ENCODE measurements at regions not wholly inside any gene's neighbourhood (a gene's known extent, or its start where the extent isn't known, plus 50 kb on each side); places are given as distances from the start of the nearest gene placed in this dataset.

DNA sequence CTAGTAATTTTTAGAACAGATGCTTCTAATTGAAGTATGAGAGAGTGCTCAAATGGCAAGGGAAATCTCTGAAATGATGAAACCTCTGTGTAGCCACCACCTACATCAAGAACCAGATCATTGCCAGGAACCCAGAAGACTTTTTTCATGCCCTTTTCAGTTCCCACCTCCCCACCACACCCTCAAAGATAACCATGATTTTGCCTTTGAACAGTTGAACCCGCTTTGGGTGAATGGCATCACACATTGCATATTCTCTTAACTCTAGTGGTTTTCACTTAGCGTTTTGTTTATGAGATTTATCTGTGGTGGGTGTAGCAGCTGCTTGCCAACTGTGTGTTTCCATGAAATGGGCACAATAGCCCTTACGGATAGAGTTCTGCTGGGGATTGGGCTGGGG is 142.9 kb upstream of the HDAC4 start:
- ATAC-seq (no peak), DNase-seq (ENCODE audit: missing footprints) (no peak)
- intact Hi-C loops (cut with DNase I) = no loop called here

GRCh38 chr2:239540174-239540573 is 139.4 kb upstream of the HDAC4 start:
- no peak for ATAC-seq
- intact Hi-C loops (cut with DNase I) = no loop called here
- DNase-seq (ENCODE audit: missing footprints) = peak; percentile 34

- DNase-seq (ENCODE audit: missing footprints) (peak; percentile 15), ATAC-seq (peak; percentile 40)
- intact Hi-C loops (cut with DNase I) = no loop called here
Measured at GRCh38 chr2:239539776-239540100, 138.9 kb upstream of the HDAC4 start.

DNA sequence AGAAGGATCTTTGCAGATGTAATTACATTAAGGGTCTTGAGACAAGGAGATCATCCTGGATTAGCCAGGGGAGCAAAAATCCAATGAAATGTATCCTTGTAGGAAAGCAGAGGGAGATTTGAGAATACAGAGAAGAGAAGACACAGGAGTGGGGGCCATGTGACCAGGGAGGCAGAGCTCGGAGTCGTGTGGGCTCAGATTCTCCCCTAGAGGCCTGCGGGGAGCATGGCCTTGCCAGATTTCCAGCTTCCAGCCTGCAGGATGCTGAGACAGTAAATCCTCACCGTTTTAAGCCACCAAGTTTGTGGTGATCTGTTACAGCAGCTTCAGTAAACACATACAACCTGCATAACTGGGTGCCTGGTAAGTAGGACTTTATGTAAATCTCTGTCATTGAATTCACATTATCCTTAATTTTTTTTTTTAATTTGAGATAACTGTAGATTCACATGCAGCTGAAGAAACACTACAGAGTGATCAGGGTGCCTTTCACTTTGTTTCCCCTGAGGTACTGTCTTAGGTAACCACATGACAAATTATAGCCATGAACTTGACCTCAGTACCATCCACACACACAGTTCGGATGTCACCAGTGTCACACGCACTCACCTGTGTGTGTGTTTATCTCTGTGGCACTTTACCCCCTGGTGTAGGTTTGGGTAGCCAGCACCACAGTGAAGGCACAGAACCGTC is 138.4 kb upstream of the HDAC4 start:
- no peak for ATAC-seq

GRCh38 chr2:239538357-239539052 is 137.7 kb upstream of the HDAC4 start:
- ATAC-seq = no peak
- DNase-seq (ENCODE audit: missing footprints) = peak; percentile 28
- intact Hi-C loops (cut with DNase I) = no loop called here

More for the DNA sequence above, 138.4 kb upstream of the HDAC4 start:
- intact Hi-C loops (cut with DNase I) = no loop called here
- DNase-seq (ENCODE audit: missing footprints) = peak; percentile 49

DNA sequence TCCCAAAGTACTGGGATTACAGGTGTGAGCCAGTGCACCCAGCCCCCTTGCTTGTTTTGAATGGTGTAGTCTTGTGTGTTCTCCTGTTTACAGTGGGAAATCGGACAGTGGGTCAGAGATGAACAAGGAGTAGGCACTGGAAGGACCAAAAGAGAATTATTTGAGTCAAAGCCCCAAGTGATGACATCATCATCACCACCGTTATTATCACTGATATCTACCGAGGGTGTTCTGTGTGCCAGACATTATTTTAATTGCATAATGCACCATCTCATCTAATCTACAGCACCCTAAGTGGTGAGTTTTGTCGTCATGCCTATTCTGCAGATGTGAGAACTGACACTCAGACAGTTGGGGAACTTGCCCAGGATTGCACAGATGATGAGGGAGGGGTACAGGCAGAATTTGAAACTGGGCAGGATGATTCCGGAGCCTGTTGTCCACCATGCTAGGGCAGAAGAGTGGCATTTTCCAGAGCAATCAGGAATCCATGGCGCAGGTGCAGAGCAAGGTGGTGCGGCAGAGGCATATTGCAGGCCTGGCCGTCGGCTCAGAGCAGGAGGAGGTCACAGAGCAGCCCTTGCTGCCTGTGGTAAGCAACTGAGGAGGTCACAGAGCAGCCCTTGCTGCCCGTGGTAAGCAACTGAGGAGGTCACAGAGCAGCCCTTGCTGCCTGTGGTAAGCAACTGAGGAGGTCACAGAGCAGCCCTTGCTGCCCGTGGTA is 137.0 kb upstream of the HDAC4 start:
- ATAC-seq (no peak), DNase-seq (ENCODE audit: missing footprints) (no peak)
- intact Hi-C loops (cut with DNase I) = no loop called here

- DNase-seq (ENCODE audit: missing footprints) (no peak), ATAC-seq (no peak)
- intact Hi-C loops (cut with DNase I) = no loop called here
Measured at GRCh38 chr2:239536186-239536585, 135.4 kb upstream of the HDAC4 start.

- no peak for ATAC-seq
- intact Hi-C loops (cut with DNase I) = no loop called here
- no peak for DNase-seq (ENCODE audit: missing footprints)
Measured at GRCh38 chr2:239535413-239536144, 134.8 kb upstream of the HDAC4 start.

DNA sequence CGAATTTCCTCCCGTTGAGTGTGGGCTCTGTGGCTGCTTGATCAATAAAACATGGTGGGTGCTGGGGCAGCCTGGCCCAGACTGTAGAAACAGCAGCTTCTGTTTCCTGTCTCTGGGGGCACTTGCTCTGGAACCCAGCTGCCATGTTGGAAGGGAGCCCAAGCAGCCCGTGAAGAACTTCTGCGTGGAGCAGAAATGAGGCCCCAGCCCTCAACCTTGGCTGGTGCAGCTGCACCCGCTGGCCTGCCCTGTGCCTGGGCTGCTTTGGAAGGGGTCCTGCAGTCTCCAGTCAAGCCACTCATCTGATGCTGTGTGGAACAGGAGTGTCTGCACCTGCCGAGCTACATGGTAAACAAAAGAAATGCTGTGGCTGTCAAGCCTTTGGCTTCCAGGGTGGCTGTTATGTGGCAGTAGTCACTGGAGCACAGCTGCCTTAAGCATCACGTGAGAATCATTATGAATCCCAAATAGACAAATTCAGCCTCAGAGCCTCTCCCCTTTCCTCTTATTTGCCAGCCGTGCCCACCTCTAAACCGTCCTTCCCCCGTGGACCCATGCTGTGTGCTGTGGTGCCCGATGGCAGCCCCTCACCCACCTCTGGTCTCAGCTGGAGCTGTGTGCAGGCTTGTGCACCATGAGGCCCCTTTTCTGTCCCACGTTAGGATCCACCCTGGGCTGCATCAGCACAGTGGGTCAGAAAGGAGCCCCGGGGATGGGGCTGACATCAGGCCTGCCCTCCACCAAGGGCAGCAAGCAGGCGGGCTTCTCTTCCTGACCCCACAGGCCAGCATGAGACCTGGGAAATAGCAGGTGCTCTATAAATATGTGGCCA is 134.0 kb upstream of the HDAC4 start:
- DNase-seq (ENCODE audit: missing footprints) (peak; percentile 41), ATAC-seq (no peak)
- intact Hi-C loops (cut with DNase I) = no loop called here

DNA sequence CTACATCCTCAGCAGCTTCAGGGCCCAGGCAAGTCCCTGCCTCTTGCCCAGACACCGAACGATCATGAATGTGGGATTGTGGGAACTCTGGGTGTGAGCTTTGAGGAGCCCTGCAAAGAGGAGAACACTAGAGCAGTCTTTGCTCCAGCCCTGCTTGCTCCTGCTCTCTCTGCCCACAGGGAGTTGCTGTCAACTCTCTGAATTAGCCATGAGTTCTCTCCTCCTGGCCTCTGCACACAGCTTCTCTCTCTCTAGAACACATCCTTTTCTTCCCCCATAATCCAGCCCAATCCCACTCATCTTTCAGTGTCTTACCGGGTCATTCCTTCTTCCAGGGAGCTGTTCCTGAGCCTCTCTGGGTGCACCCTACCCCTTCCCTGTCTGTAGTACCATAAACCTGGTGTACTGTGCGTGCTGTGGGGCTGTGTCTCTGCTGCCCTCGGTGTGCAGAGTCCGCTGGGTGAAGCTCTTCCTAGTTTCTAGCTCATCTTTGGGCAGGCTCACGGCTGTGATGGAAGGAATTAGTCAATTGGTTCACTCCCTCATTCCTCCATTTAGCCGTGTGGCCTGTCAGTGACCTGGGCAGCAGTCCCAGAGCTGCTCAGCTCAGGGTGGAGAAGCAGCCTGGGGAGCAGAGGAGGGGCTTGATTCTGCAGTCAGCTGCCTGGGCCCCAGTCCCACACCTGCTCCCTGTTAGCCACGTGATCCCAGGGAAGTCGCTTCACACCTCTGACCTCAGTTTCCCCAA is 132.9 kb upstream of the HDAC4 start:
- peak; percentile 69 for ATAC-seq

GRCh38 chr2:239532859-239533258 is 132.0 kb upstream of the HDAC4 start:
- no peak for ATAC-seq
- intact Hi-C loops (cut with DNase I) = no loop called here
- DNase-seq (ENCODE audit: missing footprints) = no peak

More for the DNA sequence above, 132.9 kb upstream of the HDAC4 start:
- intact Hi-C loops (cut with DNase I) = no loop called here
- no peak for DNase-seq (ENCODE audit: missing footprints)

- DNase-seq (ENCODE audit: missing footprints) (no peak), ATAC-seq (no peak)
- intact Hi-C loops (cut with DNase I) = no loop called here
Measured at GRCh38 chr2:239532250-239532649, 131.4 kb upstream of the HDAC4 start.

DNA sequence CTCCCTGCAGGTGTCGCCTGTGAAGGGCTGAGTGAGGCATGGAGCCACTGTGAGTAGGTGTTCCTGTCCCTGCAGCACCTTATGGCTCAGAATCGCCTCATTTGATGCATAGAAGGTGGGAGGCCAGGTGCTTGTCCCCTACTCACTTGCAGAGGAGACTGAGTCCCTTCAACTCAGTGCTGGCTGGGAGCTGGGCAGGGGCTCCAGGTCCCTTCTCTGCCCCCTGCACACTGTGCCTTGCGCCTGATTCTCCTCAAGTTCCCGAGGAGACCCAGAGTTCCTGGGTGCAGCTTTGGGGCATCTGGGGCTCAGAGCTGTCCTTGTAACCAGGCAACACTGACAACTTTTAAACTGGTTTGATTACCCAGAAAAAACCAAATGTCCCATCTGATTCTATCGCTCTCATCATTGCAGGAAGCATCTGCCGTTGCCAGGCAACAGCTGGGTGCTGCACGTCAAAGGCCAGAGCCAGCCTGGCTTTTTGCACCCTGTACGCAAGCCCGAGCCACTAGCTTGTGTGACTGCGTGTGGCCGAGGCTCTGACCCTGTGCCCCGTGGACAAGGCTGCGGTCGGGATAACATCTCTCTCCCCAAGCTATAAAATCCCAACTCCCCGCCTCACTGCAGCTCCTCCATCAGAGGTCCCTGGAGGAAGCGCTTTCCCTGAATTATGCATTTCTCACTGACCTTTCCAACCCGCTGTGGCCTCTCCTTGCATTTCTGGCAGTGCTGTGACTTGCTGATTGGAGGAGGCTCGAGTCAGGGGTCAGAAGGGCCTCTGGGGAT is 130.8 kb upstream of the HDAC4 start:
- DNase-seq (ENCODE audit: missing footprints) (no peak), ATAC-seq (no peak)
- intact Hi-C loops (cut with DNase I) = no loop called here

DNA sequence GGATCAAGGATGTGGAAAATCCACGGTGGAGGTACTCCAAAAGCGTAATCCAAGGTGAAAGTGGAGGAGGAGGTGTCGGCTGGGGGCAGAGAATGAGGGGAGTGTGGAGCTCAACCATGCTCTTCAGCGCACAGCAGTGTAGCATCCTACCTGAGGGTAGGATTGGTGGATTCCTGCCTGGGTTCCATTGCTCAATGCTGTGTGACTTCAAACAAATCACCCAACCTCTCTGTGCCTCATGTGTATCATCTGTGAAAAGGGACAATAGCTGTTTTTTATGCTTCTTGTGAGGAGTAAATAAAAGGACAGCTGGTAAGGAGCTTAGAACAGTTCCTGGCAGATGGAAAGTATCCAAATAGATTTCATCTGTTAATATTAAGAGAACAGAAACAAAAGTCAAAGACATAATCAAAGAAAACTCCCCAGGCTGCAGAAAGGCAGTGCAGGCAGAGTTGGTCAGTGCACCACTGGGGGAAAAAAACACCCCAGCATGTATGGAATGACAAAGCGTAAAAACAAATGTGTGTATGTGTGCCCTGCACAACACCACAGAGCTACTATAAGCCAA is 130.0 kb upstream of the HDAC4 start:
- DNase-seq (ENCODE audit: missing footprints) (no peak), ATAC-seq (no peak)
- intact Hi-C loops (cut with DNase I) = no loop called here

- intact Hi-C loops (cut with DNase I) = no loop called here
- no peak for DNase-seq (ENCODE audit: missing footprints)
- no peak for ATAC-seq
Measured at GRCh38 chr2:239529313-239530015, 128.6 kb upstream of the HDAC4 start.

- intact Hi-C loops (cut with DNase I) = no loop called here
- DNase-seq (ENCODE audit: missing footprints) (no peak), ATAC-seq (no peak)
Measured at GRCh38 chr2:239528883-239529282, 128.1 kb upstream of the HDAC4 start.

Measured in Right ventricle myocardium inferior (tissue), 1 donor.